GM20431 (cell line): ENCODE measurements at regions not wholly inside any gene's neighbourhood (a gene's known extent, or its start where the extent isn't known, plus 50 kb on each side); places are given as distances from the start of the nearest gene placed in this dataset.

Experiments used
- in situ Hi-C: fragments of 300-500 bp; cut with MseI, MboI; formaldehyde crosslinking; loops from one replicate; pipeline ENCODE4 v1.15.0; 2020; ENCODE audit warnings: low sequenced_read_pairs; ENCODE audit not compliant: unreplicated experiment

GRCh38 chr3:116980099-116980498, 270.5 kb downstream of the TUSC7 start:
- in situ Hi-C loops: no loop called here

GRCh38 chr3:116981089-116981488, 271.5 kb downstream of the TUSC7 start:
- in situ Hi-C loops: no loop called here

GRCh38 chr3:116984301-116984700, 274.7 kb downstream of the TUSC7 start:
- in situ Hi-C loops: no loop called here

- in situ Hi-C loops: no loop called here
These were observed 284.8 kb downstream of the TUSC7 start for GRCh38 chr3:116994351-116994879.

- in situ Hi-C loops: no loop called here
These were observed 293.9 kb downstream of the TUSC7 start for GRCh38 chr3:117003501-117003900.

- in situ Hi-C loops: no loop called here
These were observed 295.7 kb downstream of the TUSC7 start for GRCh38 chr3:117005274-117005673.

- in situ Hi-C loops: no loop called here
These were observed 296.4 kb downstream of the TUSC7 start for GRCh38 chr3:117005911-117006522.

GRCh38 chr3:117010318-117010717, 300.7 kb downstream of the TUSC7 start:
- in situ Hi-C loops: no loop called here

GRCh38 chr3:117011687-117012250, 302.2 kb downstream of the TUSC7 start:
- in situ Hi-C loops: no loop called here

GRCh38 chr3:117016378-117016777, 306.8 kb downstream of the TUSC7 start:
- in situ Hi-C loops: no loop called here

- in situ Hi-C loops: no loop called here
These were observed 307.7 kb downstream of the TUSC7 start for GRCh38 chr3:117017135-117017894.

- in situ Hi-C loops: no loop called here
These were observed 309.1 kb downstream of the TUSC7 start for GRCh38 chr3:117018655-117019054.

- in situ Hi-C loops: no loop called here
These were observed 309.6 kb downstream of the TUSC7 start for GRCh38 chr3:117019082-117019713.

- in situ Hi-C loops: loop anchor here (25.0 kb wide), 1 partner anchor 311 kb away; no protein-coding TSS in a partner anchor
These were observed 316.8 kb downstream of the TUSC7 start for GRCh38 chr3:117026401-117026800.

GRCh38 chr3:117035745-117036144, 326.2 kb downstream of the TUSC7 start:
- in situ Hi-C loops: loop anchor here (25.0 kb wide), 1 partner anchor 302 kb away; no protein-coding TSS in a partner anchor

- in situ Hi-C loops: loop anchor here (25.0 kb wide), 1 partner anchor 301 kb away; no protein-coding TSS in a partner anchor
These were observed 326.8 kb downstream of the TUSC7 start for GRCh38 chr3:117036259-117036799.

GRCh38 chr3:117045143-117045542, 335.6 kb downstream of the TUSC7 start:
- in situ Hi-C loops: loop anchor here (25.0 kb wide), 1 partner anchor 292 kb away; no protein-coding TSS in a partner anchor

- in situ Hi-C loops: loop anchor here (25.0 kb wide), 1 partner anchor 289 kb away; no protein-coding TSS in a partner anchor
These were observed 338.5 kb downstream of the TUSC7 start for GRCh38 chr3:117047951-117048705.

- in situ Hi-C loops: no loop called here
These were observed 342.8 kb downstream of the TUSC7 start for GRCh38 chr3:117052395-117052794.
